RWPE2 (cell line): ENCODE measurements at regions not wholly inside any gene's neighbourhood (a gene's known extent, or its start where the extent isn't known, plus 50 kb on each side); places are given as distances from the start of the nearest gene placed in this dataset.
"Not testable (repeated sequence)": the region's sequence is repeated elsewhere in the genome, so short reads cannot be mapped to it uniquely, and the experiment has no call there.

Experiments used
- ATAC-seq: fragments of 200-7000 bp; cut with Tn5 transposase; 3 replicates; pipeline ENCODE4 v1.9.1; 2021; ENCODE audit warnings: low read depth
- DNase-seq: peaks from one replicate; pipeline ENCODE4 v3.0.0-alpha.2; 2020; ENCODE audit warnings: low spot score
- H3K27ac ChIP-seq: fragments of 450-650 bp; 2 replicates; pipeline ENCODE4 v1.5.1; 2017; ENCODE audit warnings: mild to moderate bottlenecking; ENCODE audit not compliant: poor library complexity, severe bottlenecking
- H3K27me3 ChIP-seq: fragments of 250-450 bp; sonication (Bioruptor Pico); 2 replicates; pipeline ENCODE4 v1.5.1; 2021; ENCODE audit warnings: mild to moderate bottlenecking, moderate library complexity; ENCODE audit not compliant: insufficient read depth, poor library complexity, severe bottlenecking
- H3K36me3 ChIP-seq: fragments of 250-450 bp; sonication (Bioruptor Pico); 2 replicates; pipeline ENCODE4 v1.5.1; 2020; ENCODE audit warnings: low read depth, mild to moderate bottlenecking, moderate library complexity
- H3K4me1 ChIP-seq: fragments of 250-450 bp; sonication (Bioruptor Pico); 2 replicates; pipeline ENCODE4 v1.5.1; 2021; ENCODE audit warnings: mild to moderate bottlenecking, moderate library complexity; ENCODE audit not compliant: insufficient read depth, poor library complexity, severe bottlenecking
- H3K4me3 ChIP-seq: fragments of 250-450 bp; sonication (Bioruptor Pico); 2 replicates; pipeline ENCODE4 v1.5.1; 2021; ENCODE audit warnings: mild to moderate bottlenecking, moderate library complexity; ENCODE audit not compliant: severe bottlenecking
- H3K9me3 ChIP-seq: fragments of 250-450 bp; sonication (Bioruptor Pico); 2 replicates; pipeline ENCODE4 v1.5.1; 2021; ENCODE audit warnings: mild to moderate bottlenecking, moderate library complexity; ENCODE audit not compliant: severe bottlenecking
- TF ChIP-seq, protein P1 (sequence below): fragments of 450-650 bp; IDR thresholded peaks from one replicate; pipeline ENCODE4 v1.5.1; 2017; ENCODE audit warnings: mild to moderate bottlenecking, moderate library complexity; ENCODE audit not compliant: poor library complexity, severe bottlenecking

DNA sequence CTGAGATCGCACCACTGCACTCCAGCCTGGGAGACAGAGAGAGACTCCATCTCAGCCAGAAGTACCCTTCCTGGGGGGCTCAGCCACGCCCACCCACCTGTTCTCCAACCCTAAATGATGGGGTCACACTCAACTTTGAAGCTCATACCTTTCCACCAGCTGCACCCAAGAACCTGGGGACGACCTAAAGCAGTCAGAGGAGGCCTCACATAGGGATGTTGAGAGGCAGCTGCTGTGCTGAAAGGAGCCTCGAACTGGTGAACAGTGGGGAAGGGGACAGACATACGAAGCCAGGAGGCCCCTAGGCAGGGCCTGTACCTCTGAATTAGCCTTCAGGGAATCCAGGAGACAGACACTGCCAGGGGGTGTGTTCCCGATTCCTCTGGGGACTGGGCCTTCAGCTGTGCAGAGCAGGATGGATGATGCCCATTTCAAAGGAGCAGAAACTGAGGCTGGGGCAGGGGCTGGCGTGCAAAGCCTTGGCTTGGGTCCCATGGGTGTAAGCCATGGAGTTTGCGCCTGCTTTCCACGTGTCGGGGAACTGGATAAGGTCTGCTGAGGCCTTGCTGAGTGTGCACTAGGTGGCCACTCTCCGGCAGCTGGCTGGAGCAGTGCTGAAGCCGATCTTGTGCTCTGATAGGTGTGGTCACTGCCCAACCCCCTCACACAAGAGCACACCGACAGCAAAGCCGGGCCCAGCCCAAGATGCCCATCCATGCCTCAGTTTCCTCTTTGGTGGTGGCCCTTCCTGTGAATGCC, 130.8 kb downstream of the CPZ start:
- H3K27ac ChIP-seq = no peak overlapping the region
- peaks cover 70% of the 10 kb centered on the region for H3K27me3 ChIP-seq
- ATAC-seq = no peak
- H3K4me3 ChIP-seq = no peak overlapping the region
- H3K4me1 ChIP-seq = no peaks in the 10 kb centered on the region
- no peaks in the 10 kb centered on the region for H3K9me3 ChIP-seq
- no peak for DNase-seq
- TF ChIP-seq, protein P1, sequence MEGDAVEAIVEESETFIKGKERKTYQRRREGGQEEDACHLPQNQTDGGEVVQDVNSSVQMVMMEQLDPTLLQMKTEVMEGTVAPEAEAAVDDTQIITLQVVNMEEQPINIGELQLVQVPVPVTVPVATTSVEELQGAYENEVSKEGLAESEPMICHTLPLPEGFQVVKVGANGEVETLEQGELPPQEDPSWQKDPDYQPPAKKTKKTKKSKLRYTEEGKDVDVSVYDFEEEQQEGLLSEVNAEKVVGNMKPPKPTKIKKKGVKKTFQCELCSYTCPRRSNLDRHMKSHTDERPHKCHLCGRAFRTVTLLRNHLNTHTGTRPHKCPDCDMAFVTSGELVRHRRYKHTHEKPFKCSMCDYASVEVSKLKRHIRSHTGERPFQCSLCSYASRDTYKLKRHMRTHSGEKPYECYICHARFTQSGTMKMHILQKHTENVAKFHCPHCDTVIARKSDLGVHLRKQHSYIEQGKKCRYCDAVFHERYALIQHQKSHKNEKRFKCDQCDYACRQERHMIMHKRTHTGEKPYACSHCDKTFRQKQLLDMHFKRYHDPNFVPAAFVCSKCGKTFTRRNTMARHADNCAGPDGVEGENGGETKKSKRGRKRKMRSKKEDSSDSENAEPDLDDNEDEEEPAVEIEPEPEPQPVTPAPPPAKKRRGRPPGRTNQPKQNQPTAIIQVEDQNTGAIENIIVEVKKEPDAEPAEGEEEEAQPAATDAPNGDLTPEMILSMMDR = no peak
- H3K36me3 ChIP-seq = no peaks in the 10 kb centered on the region

DNA sequence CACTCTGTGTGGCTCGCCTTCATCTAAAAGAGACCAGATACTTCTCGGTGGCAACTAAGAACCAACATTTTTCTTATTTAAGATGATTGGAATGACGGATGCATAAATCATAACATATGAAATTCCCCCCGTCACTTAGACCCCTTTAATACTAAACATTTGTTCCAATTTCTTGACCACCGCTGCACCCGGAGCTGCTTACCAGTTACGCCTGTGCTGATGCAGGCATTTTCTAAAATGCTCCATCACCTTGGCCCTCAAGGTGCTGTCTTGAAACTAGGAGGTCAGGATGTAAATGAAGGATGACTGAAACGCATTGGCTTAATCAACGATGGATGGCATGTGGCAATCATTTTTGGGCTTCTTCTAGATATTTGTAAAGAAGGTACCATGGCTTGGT, 130.0 kb downstream of the CPZ start:
- Histone ChIP-seq H3K27ac (no peak overlapping the region), H3K4me3 (no peak overlapping the region), H3K27me3 (peaks cover 74% of the 10 kb centered on the region), H3K9me3 (no peaks in the 10 kb centered on the region), H3K4me1 (no peaks in the 10 kb centered on the region), H3K36me3 (no peaks in the 10 kb centered on the region)
- no peak for ATAC-seq
- TF ChIP-seq, protein P1 = no peak
- no peak for DNase-seq

DNA sequence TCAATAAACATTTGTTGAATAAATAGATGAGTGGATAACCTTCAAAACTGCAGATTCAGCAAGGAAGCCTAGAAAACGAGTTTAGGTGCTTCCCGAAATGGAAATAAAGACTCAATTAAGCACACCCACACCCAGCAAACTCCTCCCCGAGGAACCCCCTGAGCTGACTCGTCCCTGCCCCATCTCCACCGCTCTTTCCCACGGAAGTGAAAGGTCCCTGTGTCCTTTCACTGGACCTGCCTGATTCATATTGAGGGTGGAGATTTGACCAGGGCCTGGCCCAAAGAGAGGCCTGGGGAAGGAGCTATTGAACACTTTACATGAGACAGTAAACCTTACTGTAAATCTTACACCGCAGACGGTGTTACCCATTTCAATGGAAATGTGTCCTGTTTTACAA, 129.1 kb downstream of the CPZ start:
- Histone ChIP-seq H3K4me1 (no peaks in the 10 kb centered on the region), H3K36me3 (no peaks in the 10 kb centered on the region), H3K4me3 (no peak overlapping the region), H3K27ac (no peak overlapping the region), H3K9me3 (no peaks in the 10 kb centered on the region), H3K27me3 (peaks cover 68% of the 10 kb centered on the region)
- ATAC-seq (no peak), DNase-seq (no peak)
- TF ChIP-seq, protein P1 = no peak

DNA sequence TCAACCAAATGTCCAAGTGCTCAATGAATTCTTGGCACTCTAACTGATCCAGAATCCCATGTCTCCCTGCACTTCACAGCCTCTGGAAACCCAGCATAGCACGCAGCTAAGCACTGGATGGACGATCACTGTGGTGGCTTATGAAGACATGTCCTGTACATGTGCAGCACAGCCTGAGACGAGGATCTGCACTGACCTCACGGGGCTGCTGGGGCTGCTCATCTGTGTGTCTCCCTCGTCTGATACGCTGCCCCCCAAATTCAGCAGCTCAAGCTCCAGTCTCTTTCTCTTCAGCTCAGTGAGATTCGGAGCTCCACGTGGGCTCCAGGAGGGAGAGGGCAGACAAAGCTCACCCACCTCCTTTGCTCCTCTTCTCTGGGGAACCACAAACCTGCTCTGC, 126.9 kb downstream of the CPZ start:
- H3K27me3 ChIP-seq = peaks cover 46% of the 10 kb centered on the region
- peaks cover 1% of the 10 kb centered on the region for H3K9me3 ChIP-seq
- DNase-seq = no peak
- H3K4me3 ChIP-seq = no peak overlapping the region
- ATAC-seq = no peak
- H3K4me1 ChIP-seq = no peaks in the 10 kb centered on the region
- H3K36me3 ChIP-seq = no peaks in the 10 kb centered on the region
- TF ChIP-seq, protein P1 = no peak
- H3K27ac ChIP-seq = no peak overlapping the region

DNA sequence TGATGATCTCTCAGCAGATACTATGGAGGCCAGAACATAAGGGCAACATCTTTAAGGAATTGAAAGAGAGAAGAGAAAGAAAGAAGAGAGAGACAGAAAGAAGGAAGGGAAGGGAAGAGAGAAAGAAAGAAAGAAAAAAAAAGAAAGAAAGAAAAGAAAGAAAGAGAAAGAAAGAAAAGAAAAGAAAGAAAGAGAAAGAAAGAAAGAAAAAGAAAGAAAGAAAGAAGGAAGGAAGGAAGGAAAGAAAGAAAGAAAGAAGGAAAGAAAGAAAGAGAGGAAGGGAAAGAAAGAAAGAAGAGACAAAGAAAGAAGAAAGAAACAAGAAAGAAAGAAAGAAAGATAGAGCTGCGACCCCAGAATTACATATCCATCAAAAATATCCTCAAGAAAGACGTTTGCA, 124.9 kb downstream of the CPZ start:
- not testable (repeated sequence) for ATAC-seq, H3K9me3 ChIP-seq

More for the DNA sequence above, 124.9 kb downstream of the CPZ start:
- H3K4me3 ChIP-seq, DNase-seq, H3K4me1 ChIP-seq, H3K27ac ChIP-seq, H3K36me3 ChIP-seq: not testable (repeated sequence)
- peaks cover 30% of the 10 kb centered on the region for H3K27me3 ChIP-seq
